Stimulated activated CD8-positive, alpha-beta memory T cell treated with anti-CD3 and anti-CD28 coated beads, Interleukin-12 subunit alpha, Interleukin-12 subunit beta, amount 100 ng/mL, for 4 hours (primary cell): ENCODE measurements at regions not wholly inside any gene's neighbourhood (a gene's known extent, or its start where the extent isn't known, plus 50 kb on each side); places are given as distances from the start of the nearest gene placed in this dataset.

ENCODE experiments used
- DNase-seq: peaks from one replicate; pipeline ENCODE4 v3.0.0-alpha.2; 2020; ENCODE audit warnings: low read depth

DNA sequence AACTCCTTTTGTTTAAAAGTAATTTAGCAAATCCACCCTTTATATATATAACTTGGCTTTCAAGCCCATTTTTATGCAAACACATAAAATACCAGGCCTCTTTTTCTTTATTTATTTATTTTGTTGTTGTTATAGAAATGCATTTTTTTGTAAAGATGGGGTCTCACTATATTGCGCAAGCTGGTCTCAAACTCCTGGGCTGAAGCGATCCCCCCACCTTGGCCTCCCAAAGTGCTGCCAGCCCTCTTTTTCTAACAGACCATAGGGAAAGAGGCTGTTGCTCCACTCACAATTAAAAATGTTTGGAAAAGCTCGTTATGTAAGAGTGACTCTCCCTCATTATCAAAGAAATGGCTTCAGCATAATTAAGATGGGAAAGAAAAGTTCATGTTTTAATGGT lies 440.9 kb downstream of the HACE1 start:
- DNase-seq = no peak

DNA sequence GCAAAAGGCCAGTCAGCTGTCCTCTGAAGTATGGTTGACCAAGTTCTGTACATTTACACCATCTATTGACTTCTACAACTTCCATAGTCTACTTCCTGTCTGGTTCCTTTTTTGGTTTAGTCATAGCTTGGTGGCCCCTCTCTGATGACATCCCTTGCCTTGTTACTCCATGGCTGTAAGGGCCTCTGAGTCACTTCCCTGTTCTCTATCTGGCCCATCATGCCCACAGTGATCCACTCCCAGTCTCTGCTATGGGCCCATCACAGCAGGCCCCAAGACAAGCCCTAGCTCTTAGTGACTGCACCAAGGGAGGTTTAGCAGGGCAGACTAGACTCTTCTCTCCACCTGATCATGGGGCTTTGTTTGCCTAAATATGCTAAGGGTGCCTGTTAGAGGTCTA lies 441.6 kb downstream of the HACE1 start:
- DNase-seq = no peak

DNA sequence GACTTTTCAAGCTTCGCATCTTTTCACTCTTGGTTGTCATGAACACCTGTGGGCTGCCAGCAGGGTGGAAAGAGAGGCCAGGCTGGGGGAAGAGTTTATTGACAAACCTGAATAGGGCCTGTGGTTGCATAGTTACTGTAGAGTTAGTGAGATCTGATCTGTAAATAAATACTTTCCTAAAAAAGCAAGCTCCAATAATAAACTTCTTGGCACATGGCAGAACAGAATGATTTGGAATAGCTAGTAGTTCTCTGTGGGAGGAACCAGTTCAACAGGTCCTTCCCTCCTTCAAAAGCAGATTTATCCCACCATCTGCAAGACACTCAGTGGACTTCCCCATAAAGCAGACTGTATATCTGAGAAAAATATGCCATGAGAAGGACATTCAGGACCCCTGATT lies 445.0 kb downstream of the HACE1 start:
- no peak for DNase-seq

DNA sequence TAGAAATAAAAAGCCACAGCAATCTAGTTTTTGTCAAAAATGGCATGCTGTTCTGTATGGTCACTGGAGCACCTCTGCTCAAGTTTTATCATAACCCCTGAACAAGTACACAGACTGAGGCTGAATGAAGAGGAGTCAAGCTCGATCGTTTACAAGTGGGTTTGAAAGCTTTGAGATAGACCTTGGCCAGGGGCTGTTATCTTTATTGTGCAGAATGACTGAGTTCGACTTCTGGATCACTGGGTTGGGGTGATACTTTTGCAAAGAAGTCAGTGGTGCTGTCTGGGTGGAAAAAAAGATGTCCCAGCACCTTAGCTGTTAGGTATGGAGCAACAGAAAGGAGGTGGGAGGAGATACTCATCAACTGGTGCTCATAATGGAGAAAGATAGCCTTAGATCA lies 446.0 kb downstream of the HACE1 start:
- DNase-seq = no peak

DNA sequence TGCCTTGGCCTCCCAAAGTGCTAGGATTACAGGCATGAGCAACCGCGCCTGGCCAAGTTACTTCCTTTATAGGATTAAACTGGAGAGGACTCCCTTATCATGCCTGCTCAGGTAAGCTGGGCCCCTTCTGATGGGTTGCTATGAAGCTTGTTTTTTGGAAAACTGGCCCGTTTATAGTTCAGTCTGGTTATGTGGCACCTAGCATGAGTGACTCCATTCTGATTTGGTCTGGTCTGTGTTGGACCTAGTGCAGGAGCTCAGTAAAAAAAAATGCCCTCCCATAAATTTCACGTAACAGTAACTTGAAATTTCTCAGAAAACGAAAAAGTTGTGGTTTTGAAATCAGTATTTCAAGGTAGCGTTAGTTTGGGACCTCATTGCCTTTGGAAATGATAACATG lies 448.4 kb downstream of the HACE1 start:
- no peak for DNase-seq

DNA sequence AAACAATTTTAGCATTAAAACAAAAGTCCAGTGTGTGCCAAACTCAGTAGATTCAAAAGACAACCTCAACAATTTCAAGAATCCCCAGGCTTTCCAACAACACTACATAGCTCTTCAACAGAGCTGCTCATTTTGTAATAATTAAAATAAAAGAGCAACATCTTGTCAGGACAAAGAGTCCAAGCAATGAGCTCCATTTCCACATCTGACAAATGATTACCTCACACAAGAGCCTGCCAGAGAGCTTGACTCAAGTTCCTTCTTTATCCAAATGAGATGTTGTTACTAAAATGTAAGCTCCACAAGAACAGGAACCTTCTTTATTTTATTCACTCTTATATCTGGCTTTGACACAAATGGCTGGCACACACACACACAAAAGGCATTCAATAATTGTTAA lies 449.8 kb downstream of the HACE1 start:
- DNase-seq = no peak

DNA sequence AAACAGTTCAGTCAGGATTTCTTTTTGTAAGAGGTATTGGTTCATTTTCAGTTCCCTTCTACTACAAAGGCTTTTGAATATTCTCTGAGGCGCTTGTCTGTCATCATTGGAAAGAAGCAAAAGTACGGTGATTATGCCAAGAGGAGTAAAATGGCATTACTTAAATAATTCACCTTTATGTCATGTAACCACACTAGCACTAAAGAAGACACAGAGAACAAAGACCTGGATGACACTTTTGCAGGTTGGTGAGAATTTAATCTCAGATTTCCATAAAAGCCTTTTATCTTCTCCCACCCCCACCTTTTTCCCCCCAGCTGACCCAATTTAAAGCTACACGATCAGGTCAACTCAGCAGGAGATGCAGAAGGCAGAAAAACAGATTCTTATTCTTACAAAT lies 451.8 kb downstream of the HACE1 start:
- no peak for DNase-seq

DNA sequence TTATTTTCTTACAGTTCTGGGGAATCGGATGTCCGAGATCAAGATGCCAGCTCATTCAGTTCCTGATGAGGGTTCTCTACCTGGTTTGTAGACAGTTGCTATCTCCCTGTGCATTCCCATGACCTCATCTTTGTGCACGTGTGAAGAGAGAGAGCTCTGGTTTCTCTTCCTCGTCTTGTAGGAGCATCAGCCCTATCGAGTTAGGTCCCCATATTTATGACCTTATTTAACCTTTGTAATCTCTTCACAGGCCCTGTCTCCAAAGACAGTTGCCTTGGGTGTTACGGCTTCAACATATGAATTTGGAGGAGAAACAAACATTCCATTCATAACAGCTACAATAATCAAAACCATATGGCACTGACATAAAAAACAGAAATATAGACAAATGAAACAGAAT lies 455.3 kb downstream of the HACE1 start:
- DNase-seq = no peak

DNA sequence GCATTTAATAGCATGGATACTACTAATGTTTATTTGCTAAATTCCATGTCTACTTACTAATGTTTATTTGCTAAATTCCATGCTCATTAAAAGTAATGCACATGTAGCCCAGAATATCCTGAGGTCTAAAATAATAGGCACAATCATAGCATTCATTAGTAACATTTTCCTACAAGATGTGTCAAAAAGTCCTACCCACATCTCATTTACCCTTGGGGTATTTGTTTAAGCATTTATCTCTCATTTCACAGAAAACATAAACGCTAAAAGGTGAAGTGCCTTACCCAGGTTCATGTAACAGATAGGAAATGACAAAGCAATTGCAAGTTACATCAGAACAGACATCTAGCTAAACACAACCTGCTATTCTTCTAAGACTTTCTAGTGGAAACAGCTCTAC lies 457.1 kb downstream of the HACE1 start:
- no peak for DNase-seq

DNA sequence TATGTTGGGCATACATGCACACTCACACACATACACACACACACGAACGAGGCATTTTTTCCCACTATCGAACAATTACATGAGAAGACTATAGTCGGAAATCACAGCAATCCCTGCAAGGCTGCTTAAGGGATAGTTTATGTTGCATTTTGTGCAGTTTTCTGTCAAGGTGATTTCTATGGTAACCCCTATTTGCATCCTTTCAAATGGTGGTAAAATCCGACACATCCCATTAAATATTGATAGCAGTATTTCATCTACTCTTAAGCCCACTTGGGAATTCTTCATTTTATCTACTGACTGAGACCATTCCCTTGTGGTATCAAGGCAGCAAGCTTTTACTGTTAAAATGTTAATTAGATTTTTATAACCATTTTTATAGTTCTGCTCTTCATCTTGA lies 457.8 kb downstream of the HACE1 start:
- no peak for DNase-seq

DNA sequence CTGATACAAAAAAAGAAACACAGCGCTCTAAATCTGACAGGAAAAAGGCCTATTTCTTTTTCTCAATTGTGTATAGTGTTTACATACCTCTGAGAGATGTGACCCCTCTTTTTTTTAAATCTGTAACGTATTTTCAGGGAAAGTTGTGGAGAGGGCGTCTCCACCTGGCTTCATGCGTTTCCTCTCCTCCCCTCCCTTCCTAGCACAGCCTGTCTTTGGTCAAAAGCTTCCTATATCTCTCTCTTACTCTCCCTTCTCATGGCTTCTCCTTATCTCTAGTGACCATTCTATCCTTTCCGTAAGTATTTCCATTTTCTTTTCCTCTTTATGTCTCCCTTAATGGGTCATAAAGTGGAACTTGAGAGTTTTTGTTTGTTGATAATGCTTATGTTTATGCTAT lies 458.9 kb downstream of the HACE1 start:
- no peak for DNase-seq

DNA sequence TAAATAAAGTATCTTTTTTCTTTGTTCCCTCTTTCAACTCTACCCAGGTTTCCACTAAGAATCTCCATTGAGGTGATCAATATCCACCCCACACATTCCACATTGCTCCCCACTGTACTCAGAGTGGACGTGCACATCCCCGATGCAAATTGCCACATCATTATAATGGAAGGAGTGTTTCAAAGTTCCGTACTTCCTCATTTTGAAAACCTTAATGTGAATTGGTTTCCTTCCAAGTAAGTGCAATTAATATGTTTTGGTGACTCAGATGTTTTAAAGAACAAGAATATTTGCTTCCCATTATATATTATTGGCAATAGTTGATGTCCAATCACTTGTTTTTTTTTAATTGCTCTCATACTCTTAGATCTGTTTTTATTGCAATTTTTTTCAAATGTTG lies 463.6 kb downstream of the HACE1 start:
- DNase-seq = no peak

DNA sequence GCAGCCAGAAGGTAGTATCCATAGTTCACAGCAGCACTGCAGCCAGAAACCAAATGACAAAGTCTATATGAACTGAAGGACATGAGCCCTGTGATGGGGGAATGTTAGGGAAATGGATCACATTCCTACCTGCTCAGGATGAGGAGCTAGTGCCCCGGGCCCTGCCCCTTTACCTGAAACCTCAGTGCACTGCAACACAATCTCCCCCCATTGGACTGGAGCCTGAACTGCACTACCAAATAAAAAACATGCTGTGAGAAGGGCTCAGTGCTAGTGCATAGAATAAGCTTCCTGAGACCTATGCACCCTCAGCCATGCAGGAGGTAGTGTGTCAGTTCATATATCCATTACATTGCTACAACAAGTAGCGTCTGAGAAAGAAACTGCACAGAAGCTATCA lies 477.8 kb downstream of the HACE1 start:
- no peak for DNase-seq

DNA sequence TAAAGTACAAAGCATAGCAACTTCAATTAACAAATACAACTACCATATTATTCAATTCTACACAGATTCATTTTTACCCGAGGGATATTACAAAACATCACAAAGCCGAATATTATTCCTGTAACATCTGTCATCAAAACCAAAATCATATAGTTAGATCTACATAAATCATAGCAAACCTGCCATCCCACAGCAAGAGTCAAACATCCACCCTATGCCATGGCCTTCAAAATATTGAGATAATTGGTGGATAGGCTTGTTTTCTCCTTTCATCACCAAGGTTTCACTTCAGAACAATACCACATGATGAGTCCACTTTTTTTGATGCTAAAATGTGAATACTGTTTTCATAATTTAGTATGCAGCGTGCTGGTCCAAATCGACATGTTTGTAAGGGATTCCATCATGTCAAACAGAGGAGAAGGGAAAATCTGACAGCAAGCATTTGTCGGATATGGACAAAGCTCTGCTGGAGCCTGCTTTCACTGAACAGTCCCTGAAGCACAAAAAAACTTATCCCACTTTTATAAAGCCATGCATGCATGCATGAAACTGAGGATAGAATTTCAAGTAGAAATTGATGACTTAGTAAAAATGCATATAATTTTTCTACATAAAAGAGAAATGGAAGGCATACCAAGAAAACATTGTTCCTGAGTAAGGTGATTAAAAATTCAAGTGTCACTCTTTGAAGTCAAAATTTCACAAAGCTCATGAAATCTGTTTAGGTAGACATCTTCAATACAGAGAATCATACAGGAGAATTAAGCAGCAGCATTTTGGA lies 494.1 kb downstream of the HACE1 start:
- no peak for DNase-seq

DNA sequence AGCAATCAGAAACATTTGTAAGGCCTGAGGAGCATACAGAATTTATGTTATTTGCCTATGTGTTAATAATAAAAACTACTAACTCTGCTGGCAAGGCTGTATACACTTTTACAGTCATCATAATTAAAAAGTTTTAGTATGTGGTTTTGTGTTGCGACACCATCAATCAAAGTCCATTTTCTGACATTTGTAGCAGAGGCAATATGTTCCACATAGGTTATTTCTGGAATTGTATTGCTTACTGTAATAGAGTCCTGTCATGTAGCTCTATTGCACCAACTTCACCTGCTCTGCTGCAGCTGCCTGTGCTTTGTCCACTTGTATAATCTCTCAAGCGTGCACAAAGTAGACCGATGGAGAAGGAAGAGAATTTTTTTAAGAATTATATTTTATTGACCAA lies 501.8 kb downstream of the HACE1 start:
- DNase-seq = no peak

DNA sequence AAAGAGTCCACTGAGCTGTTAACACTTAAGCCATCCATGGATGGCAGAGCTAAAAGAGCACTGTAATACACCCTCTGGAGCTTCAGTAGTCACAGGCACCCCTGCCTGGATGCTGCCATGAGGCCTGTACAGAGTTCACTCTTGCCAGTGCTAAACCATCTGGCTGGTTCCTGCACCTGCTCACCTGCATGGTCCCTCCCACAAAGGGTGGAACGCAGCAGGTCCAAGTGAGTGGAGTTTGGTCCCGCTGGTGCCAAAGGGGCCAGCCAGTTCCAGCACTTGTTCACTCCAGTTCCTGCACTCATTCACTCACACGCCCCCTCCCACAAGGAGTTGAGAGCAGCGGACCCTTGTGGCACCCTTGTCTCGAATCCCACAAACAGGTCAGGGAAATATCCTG lies 503.5 kb downstream of the HACE1 start:
- DNase-seq = no peak

DNA sequence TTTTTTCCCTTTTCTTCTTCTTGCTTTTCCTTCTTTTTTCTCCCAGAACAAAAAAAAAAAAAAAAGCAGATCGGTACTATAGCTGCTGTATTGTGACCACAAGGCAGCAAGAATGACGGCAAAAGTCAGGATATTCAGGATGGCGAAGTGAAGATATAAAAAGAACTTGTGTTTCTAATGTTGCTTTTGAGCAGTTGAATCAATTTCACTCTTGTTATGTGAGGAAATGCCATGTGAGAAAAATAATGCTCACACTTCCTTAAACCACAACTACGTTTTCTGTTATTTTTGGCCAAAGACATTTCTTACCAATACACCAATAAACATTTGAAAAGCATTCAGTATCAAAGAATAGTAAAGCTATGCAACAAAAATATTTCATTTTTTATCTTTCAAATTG lies 510.5 kb downstream of the HACE1 start:
- no peak for DNase-seq

DNA sequence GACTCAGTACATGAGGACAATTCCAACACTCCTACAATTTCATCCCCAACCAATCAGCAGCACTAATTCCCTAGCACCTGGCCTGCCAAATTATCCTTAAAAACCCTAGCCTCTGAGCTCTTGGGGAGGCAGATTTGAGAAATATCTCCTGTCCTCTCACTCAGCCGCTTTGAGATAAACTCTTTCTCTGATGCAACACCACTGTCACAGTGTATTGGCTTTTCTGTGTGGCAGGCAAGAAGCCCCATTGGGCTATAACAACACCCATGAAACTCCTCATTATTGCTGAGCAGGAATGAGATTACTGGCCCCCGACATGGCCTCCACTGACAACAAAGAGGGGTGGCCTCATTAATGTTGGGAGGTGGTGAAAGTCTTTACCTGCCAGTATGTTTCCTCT lies 515.5 kb downstream of the HACE1 start:
- DNase-seq = no peak

DNA sequence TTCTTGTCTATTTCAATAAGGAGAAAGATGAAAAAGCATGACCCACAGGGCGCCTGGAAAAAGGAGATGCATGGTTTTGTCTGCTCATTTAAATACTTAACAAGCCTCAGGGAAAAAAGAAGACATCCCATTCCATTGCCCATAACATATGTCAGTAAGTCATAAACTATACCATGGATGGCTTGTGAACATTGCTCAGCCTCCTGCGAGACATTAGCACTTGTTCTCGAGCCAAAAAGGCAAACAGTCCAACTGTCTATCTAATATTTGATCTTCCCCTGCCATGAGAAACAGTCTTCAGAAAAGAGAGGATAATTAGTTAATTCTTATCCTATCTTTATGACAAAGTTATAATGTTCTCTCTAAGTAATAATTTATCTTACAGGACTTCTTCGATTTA lies 527.4 kb downstream of the HACE1 start:
- no peak for DNase-seq

DNA sequence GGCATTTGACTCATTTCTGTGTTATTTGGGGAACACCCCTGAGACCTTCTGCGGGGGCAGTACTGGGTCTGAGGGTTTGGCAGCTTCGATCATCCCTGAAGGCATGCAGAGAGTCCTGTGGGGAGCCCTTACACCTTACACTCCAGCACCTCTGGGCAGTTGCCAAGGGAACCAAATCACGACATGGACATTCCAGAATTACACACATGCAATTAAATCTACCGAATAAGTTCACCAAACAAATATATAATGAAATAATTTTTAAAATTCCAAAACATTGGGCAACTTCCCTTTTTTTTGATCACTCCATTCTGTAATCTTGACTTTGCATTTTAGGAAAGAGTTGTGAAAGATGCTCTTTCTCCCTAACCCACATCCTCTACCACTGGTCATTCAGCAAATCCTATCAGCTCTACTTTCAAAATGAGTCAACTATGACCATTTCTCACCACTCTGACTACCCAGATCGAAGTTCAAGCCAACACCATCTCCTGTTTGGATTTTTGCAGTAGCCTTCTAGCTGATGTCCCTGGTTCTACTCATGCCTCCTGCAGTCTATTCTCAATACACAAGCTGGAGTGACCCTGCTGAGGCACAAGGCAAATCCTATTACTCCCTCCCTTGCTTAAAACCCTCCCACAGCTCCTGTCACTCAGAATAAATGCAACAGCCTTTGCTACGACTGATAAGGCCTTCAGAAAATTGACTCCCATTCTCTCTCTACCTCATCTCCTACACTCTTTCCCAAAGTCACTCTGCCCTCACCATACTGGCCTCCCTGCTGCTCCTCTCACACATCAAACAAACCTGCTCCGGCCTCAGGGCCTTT lies 533.3 kb downstream of the HACE1 start:
- no peak for DNase-seq

DNA sequence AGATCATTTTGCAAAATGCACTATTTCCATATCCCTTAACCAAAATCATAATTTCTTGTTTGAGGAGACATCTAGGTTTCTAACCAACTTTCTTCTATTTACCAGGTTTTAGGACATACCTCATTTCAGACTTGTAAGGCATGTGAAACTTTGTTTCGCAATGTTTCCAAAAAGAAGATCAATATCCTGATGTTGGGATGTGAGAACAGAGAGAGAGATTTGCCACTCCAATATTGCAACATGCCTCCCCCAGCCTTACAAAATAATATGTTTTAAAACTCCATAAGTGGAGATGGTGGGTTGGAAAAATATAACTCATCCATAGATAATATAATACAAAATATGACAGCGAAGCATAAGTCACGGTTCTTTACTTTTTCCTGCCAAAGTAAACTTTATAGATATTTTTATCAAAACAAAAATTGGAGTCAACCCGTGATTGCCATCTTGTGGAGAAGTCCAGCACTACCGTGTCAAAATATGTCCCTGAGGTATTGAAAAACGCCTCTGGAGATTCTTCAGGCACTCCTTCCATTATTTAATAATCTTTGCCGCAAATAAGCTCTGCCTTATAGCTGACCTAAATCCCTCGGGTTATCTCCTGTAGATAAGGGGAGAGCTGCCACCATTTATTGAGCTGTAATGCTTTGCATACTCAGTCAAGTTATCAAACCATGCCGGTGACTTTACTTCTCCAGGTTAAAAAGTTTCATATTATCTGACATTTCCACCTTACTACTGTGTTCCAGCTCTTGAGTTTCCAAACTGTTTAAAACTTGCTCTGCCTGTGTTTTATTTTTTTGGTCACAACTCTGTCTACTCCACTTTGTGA lies 534.2 kb downstream of the HACE1 start:
- no peak for DNase-seq

DNA sequence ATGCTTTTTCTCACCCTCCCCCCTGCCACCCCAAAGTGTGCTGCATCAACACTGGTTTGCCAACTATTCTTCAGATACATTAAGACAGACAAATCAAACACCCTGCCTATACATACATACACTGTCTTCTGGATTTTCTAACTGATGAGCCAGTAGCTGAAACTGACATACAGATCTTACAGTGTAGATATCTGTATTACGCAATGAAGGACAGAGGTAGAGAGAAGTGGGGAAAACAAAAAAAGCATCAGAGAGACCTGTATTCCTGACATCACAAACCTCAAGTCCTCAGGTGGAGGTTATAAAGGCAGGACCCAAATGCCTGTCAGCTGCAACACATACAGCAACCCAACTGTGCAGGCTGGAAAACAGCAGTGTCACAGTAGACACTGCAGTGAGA lies 535.4 kb downstream of the HACE1 start:
- no peak for DNase-seq

DNA sequence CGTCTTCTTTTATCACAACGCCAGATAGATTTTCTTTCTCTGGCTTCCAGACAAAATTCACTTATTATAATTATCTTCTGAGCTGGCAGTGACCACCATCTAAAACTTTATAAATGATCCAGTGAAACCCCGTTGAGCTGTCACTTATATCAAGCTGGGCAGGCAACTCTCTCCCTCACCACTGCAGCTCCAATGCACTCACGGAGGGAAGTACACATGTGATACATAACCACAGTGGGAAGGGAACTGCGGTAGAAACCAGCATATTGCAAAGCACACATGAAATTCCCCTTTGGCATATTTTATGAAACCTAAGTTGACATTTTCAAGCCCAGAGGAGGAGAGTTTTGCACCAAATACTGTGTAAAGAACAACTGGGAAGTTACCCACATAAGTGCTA lies 536.9 kb downstream of the HACE1 start:
- DNase-seq = no peak
